IMR-90 (cell line): ENCODE measurements at regions not wholly inside any gene's neighbourhood (a gene's known extent, or its start where the extent isn't known, plus 50 kb on each side); places are given as distances from the start of the nearest gene placed in this dataset.

Experiments
- BHLHE40 ChIP-seq: fragments of 150-350 bp; IDR thresholded peaks from 2 replicates; pipeline ENCODE4 v1.6.1; 2016; ENCODE audit warnings: mild to moderate bottlenecking, low read depth, low read length
- CEBPB ChIP-seq: IDR thresholded peaks from 2 replicates; pipeline ENCODE4 v1.6.1; 2012; ENCODE audit warnings: low read depth, low read length, improper control_type of control experiment
- CTCF ChIP-seq: conservative IDR thresholded peaks from 2 replicates; pipeline ENCODE4 v1.5.1; 2012; ENCODE audit warnings: mild to moderate bottlenecking, low read depth, low read length, improper control_type of control experiment
- FOS ChIP-seq: fragments of 150-350 bp; IDR thresholded peaks from 2 replicates; pipeline ENCODE4 v1.6.1; 2016; ENCODE audit warnings: low read depth, low read length
- MAFK ChIP-seq: IDR thresholded peaks from 2 replicates; pipeline ENCODE4 v1.6.1; 2012; ENCODE audit warnings: low read depth, low read length, improper control_type of control experiment
- MAZ ChIP-seq: IDR thresholded peaks from 2 replicates; pipeline ENCODE4 v1.6.1; 2012; ENCODE audit warnings: low read depth, mild to moderate bottlenecking, low read length, improper control_type of control experiment, moderate library complexity, borderline replicate concordance
- MXI1 ChIP-seq: IDR thresholded peaks from 2 replicates; pipeline ENCODE4 v1.6.1; 2012; ENCODE audit warnings: low read depth, mild to moderate bottlenecking, low read length, moderate library complexity, borderline replicate concordance
- NFE2L2 ChIP-seq: fragments of 150-350 bp; IDR thresholded peaks from 2 replicates; pipeline ENCODE4 v1.6.1; 2016; ENCODE audit warnings: low read depth, mild to moderate bottlenecking, low read length
- POLR2A ChIP-seq: IDR thresholded peaks from 2 replicates; pipeline ENCODE4 v1.6.1; 2012; ENCODE audit warnings: mild to moderate bottlenecking, low read depth, low read length
- RAD21 ChIP-seq: IDR thresholded peaks from 2 replicates; pipeline ENCODE4 v1.6.1; 2012; ENCODE audit warnings: low read length, improper control_type of control experiment
- RCOR1 ChIP-seq: IDR thresholded peaks from 2 replicates; pipeline ENCODE4 v1.6.1; 2012; ENCODE audit warnings: mild to moderate bottlenecking, low read length, improper control_type of control experiment; ENCODE audit not compliant: insufficient replicate concordance
- RFX5 ChIP-seq: IDR thresholded peaks from 2 replicates; pipeline ENCODE4 v1.8.0; 2012; ENCODE audit warnings: low read depth, mild to moderate bottlenecking, low read length, moderate library complexity
- SMC3 ChIP-seq: fragments of 150-350 bp; IDR thresholded peaks from 2 replicates; pipeline ENCODE4 v1.6.1; 2016; ENCODE audit warnings: low read depth, mild to moderate bottlenecking, antibody characterized with exemption, low read length, moderate library complexity
- USF2 ChIP-seq: fragments of 150-350 bp; IDR thresholded peaks from 2 replicates; pipeline ENCODE4 v1.6.1; 2017; ENCODE audit warnings: mild to moderate bottlenecking, antibody characterized with exemption, low read length, low read depth

- TF ChIP-seq CTCF (no peak), RCOR1 (no peak), CEBPB (no peak), FOS (no peak), USF2 (no peak), RAD21 (no peak), POLR2A (no peak), MAZ (no peak), BHLHE40 (no peak), RFX5 (no peak), MAFK (no peak), NFE2L2 (no peak), SMC3 (no peak), MXI1 (no peak)
Measured at GRCh38 chr1:54476530-54477109, 70.4 kb upstream of the SSBP3 start.
